ENCODE measurements at regions not wholly inside any gene's neighbourhood (a gene's known extent, or its start where the extent isn't known, plus 50 kb on each side); places are given as distances from the start of the nearest gene placed in this dataset.
"Not testable (repeated sequence)": the region's sequence is repeated elsewhere in the genome, so short reads cannot be mapped to it uniquely, and the experiment has no call there.

DNA sequence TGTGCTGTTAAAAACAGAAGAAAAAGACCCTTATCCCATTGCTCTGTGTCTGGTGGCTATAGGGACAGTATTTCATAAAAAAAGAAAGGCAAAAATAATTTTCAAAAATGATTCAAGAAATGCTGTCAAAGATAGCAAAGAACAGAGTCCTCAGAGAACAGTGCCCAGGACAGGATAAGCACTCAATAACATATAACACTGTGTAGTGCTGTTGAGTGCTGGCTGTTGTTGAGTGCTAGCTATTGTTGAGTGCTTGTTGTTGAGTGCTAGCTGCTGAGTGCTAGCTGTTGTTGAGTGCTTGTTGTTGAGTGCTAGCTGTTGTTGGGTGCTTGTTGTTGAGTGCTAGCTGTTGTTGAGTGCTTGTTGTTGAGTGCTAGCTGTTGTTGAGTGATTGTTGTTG is 94.5 kb upstream of the PLGLB2 start:
- DNase-seq = not testable (repeated sequence)

DNA sequence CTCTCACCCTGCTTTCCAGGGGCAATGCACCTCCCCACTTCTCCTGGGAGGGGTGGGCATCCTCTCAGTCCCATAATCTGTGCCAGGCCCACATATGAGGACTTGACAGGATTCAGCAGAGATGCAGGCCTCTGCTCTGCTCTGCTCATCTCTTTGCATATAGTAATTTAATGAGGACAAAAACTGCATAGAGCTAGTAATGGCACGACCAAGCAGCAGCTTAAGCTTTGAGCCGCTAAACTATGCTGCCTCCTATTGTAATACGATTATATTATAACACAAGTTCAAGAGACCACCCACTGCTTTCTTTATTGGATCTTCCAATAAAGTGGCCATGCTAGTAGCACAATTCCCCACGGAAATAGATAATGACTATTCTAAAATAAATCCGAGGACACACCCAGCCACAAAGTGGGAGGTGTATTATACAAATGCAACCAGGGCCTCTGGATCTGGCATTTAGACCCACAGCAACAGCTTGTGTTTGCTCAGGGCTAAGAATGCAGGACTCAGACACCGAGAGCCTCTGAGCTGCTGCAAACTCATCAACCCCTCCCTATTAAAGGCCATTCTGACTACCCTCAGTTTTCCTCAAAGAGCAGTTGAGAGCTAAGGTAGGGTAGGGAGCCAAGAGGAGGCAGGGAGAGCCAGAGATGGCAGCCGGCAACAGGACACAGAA is 93.6 kb upstream of the PLGLB2 start:
- not testable (repeated sequence) for DNase-seq

GRCh38 chr2:87657915-87658314 is 90.0 kb upstream of the PLGLB2 start:
- DNase-seq = not testable (repeated sequence)

- DNase-seq = not testable (repeated sequence)
Measured at GRCh38 chr2:87658357-87658756, 89.5 kb upstream of the PLGLB2 start.

GRCh38 chr2:87658976-87659375 is 88.9 kb upstream of the PLGLB2 start:
- DNase-seq = not testable (repeated sequence)

DNA sequence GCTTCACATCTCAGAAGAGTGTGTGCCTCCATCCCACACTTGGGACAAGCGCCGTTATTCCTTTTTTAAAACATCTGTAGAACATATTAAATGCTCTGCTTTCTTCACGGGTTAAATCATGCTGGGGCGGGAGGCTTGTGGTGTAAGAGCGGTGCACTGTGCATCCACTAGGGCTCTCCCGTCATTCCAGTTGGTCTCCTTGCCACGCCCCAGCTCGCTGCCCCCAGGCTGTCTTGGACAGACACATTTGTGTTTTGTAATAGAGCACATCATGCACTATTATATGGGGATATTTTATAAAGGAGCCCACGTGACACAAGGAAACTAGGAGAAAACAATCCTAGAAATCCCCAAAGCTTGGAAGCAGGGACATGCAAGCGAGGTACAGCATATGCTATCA is 87.7 kb upstream of the PLGLB2 start:
- peak; percentile 5 for DNase-seq

DNA sequence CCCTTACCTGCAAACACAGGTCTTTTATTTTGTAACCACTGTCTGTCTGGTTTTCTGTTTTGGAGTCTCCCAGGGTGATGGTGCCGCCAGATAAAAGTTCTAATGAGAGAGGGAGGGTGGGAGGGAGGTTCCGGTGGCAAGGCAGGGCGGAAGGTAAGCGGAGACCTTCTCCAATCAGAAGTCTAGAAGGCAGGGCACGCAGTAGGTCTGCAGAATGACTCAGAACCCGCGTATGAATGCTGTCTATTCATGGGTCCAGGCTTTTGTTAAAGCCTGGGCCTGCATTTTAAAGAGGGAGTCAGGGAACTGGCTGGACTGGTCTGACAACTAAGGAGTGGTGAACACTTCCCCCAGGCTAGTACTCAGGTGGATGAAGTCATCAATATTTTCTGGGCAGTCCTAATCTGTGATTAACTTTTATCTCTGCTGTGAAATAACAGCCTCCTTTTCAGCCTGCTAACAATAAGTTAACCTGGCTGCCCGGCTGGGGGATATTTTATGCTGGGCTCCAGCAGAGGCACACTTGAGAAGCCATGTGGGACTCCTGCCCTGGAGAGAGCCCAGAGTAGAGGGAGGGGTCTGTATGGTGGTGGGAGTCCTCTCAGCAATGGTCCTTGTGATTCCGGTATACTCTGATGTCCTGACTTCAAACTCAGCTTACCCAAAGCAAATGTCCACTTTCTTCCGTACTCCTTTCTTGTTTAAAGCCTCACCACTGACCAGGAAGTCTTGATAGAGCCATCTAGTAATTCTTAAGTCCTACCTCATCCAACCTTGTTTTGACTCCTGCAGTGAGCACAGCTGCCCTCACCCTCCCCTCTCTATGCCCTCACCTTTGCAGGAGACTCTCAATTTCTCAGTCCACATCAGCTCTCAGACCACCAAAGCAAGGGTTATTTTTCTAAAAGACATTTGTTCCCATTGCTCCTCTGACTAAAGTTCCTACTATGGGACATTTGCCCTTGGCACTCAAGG is 85.3 kb upstream of the PLGLB2 start:
- not testable (repeated sequence) for DNase-seq

DNA sequence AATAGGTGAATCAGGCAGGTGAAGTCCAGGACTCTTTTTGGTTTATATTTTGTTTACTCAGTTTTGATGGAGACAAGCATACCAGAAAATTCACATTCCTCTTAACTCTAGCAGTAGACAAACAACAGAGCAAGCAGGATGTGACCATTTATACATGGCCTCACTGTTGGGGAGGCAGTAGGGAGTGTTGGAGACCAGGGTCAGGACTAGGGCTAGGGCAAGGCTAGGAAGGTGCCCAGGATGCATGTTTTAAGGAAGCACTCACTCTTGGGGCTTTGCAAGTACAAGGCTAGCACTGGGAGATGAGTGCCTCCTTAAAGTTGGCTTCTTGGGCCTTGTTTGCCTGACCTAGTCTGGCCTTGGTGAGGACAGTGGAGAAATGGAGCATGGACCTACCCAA is 84.5 kb upstream of the PLGLB2 start:
- DNase-seq = not testable (repeated sequence)

DNA sequence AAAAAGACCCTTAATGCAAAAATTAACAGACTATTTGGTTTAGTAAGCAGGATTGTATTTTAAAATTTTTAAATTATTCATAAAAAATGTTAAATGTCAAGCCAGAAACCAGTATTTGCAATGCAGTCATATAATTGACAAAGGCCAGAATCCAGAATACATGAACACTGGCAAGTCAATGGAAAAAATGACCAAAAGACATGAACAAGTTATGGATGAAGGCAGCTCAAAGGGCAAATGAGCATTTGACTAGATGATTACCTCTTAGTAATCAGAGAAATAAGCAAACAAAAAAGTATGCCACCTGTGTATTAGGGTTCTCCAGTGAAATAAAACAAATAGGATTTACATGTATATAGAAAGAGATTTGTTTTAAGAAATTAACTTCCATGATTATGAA is 80.9 kb upstream of the PLGLB2 start:
- DNase-seq = not testable (repeated sequence)

DNA sequence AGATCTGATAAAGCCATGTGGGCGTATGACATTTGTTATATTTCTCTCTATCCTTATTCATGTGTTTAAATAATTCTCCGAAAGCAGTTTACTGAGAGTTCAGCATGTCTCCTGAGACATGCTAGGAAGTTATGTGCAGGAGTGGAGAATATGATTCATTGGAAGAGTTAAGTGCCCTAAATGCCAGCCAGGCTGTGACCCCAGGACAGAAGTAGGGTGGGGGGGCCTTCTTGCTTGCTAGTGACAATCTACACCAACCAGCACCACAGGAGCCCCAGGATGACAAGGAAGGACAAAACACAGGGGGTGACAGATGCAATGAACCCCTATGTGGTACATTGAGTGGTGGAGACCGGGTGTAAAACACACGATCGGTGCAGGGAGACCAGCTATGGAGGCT is 79.5 kb upstream of the PLGLB2 start:
- DNase-seq = not testable (repeated sequence)

DNA sequence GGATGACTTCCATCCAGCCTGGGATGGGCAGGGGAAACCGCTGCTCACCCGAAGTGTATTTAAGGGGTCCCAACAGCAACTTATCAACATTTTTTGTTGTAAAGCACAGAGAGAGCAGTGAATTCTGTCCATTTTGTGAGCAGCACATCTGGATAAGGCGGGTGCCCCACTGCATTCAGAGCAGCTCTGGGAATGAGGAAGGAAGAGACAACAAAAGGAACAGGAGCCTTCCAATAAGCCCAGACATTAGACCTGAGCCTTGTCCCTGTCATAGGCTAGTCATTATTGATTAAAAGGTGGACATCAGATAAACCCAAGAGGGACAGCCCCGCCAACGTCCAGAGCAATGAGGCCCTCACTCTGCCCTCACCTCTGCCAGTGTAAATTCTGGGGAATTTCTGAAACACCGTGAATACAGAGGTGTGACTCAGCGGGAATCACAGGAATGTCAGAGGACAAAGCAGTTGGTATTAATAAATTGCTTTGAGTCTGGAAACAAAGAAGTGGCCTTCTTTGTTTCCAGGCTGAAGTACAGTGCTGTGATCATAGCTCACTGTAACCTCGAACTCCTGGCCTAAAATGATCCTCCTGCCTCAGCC is 78.2 kb upstream of the PLGLB2 start:
- DNase-seq = not testable (repeated sequence)

DNA sequence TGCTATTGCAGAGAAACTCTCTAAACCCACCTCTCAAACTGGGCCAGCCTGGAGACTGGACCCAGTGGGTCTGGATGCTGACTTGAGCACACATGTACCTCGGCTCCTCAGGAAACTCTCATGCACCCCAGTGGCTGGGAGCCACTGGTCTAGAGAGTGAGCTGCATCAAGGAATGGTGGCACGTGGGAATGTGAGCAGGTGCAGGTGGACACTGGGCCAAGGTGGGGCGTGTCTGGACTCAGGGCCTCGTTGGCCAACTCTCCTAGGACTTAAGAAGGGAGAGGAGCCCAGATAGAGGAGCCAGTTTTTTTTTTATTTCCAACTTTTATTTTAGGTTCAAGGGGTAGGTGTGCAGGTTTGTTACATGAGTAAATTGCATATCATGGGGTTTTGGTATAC is 75.5 kb upstream of the PLGLB2 start:
- not testable (repeated sequence) for DNase-seq

DNA sequence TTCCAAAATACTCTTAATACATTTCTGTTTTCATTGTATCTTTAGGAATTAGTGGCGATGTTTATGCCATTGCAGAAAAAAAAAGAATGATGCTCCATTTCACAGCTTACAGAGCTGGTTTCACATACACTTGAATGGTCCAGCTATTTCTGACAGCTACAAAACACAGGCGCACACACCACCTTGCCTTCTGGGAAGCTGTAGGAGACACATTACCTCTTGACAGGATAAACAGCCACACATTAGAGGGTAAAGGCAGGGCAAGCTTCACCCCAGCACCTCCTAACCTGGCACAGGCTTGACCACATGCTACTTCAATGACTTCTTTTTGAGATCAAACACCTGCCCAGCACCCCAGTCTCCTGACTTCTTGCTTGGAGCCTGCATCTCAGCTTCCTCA is 73.2 kb upstream of the PLGLB2 start:
- DNase-seq = not testable (repeated sequence)

- not testable (repeated sequence) for DNase-seq
Measured at GRCh38 chr2:87675487-87675886, 72.4 kb upstream of the PLGLB2 start.

- not testable (repeated sequence) for DNase-seq
Measured at GRCh38 chr2:87677421-87677923, 70.4 kb upstream of the PLGLB2 start.

DNA sequence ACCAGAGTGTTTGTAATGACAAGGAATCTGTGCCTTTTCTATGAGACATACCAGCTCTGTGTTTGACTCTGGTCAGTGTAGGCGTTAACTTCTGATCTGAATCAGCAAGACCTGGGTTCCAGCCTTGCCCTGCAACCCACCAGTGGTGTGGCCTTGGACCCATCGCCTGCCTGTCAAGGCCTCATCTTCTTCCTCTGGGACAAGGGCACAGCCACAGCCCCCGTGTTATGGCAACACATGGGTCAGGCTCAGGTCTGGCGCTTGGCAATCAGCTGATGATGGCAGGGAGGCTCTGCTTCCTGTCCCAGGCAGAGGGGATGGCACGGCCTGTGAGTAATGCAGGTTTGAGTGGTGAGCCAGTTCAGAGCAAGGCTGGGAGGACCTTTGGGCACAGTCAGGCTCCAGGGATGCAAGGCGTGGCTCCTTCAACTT is 69.1 kb upstream of the PLGLB2 start:
- not testable (repeated sequence) for DNase-seq

DNA sequence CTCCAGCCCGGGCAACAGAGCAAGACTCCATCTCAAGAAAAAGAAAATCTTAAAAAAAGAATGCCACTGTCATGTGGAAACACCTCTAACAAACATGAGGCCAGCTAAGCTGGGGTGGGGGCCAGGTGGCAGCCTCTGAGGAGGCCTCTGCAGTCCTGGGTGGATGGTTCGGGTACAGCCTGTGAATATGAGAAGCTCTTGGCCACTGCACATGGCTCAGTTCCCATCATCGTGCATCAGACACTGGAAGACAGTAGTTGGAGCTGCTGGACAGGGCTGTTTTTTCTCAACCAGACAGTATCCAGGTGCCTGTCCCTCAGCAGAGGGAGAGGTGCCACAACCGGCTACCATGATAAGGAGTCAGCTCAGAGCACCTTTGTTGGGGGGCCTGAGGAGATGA is 67.9 kb upstream of the PLGLB2 start:
- DNase-seq = not testable (repeated sequence)

DNA sequence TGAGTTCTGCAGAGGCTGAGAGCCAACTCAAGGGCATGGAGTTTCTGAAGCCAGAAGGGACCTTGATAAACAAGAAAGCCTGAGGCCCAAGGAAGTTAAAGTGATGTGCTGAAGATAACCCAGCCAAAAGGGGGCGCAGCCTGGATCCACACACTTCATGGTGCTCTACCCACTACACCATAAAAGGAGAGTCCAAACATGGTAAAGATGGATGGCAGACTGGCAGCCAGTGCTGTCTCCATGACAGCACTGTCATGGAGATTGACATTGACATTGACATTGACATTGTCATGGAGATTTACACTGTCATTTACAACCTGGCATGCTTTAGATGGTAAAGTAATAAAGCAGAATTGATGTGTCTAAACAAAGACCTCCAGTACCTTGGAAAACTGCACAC is 67.2 kb upstream of the PLGLB2 start:
- not testable (repeated sequence) for DNase-seq

- DNase-seq = not testable (repeated sequence)
Measured at GRCh38 chr2:87683451-87683850, 64.4 kb upstream of the PLGLB2 start.

DNA sequence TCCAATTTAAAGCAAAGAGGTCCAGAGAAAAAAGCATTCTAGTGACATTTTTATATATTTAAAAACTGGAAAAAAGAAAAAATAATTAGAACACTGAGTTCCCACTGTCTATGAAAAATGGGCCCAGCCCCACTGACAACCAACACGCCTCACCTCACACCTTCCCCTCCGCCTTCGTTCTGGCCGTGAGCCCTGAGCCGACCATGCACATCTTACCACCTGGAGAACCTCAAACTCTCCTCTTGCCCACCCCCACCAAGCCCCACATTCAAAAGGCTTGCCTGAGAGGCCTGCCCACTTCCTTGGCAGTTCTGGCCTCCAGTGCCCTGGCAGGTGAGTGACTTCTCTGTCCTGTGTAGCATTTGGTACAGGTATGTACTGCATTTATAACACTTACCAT is 63.9 kb upstream of the PLGLB2 start:
- not testable (repeated sequence) for DNase-seq

DNA sequence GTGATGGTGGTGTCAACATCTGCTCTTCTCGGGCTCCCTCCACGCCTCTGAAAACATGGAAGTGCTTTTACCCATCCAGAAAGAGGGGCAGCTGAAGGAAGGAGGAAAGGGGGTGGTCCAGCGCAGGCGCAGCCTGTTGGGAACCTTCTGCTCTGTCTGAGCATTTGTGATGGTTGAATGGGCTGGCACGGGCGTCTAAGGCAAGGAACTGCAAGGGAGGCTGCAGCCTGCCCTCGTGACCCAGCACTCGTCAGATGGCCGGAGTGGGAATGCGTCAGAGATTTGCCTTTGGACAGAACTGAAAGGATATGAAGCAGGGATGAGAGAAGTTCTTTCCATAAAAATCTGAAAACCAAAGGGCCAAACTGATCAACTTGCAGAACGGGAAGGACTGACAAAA is 62.3 kb upstream of the PLGLB2 start:
- DNase-seq = not testable (repeated sequence)

- not testable (repeated sequence) for DNase-seq
Measured at GRCh38 chr2:87686873-87687549, 60.9 kb upstream of the PLGLB2 start.

All from fibroblast of skin of scalp (primary cell).